NCI-H446 treated with DMSO at 0.1 percent for 48 hours (cell line): ENCODE measurements at regions not wholly inside any gene's neighbourhood (a gene's known extent, or its start where the extent isn't known, plus 50 kb on each side); places are given as distances from the start of the nearest gene placed in this dataset.

ENCODE experiments used
- DNase-seq: peaks from one replicate; lab custom pipeline; 2025; lab: John Stamatoyannopoulos, UW

GRCh38 chr14:101370593-101371569 lies 190.4 kb upstream of the DIO3 start:
- no peak for DNase-seq

GRCh38 chr14:101371799-101372793 lies 189.2 kb upstream of the DIO3 start:
- DNase-seq, result no peak

GRCh38 chr14:101372894-101373620 lies 188.2 kb upstream of the DIO3 start:
- DNase-seq, result no peak

GRCh38 chr14:101373690-101374295 lies 187.5 kb upstream of the DIO3 start:
- DNase-seq, result no peak

- DNase-seq, result no peak
Measured at GRCh38 chr14:101374373-101375338, 186.6 kb upstream of the DIO3 start.

- DNase-seq, result no peak
Measured at GRCh38 chr14:101377069-101377468, 184.2 kb upstream of the DIO3 start.

GRCh38 chr14:101379842-101380241 lies 181.5 kb upstream of the DIO3 start:
- DNase-seq, result no peak

- no peak for DNase-seq
Measured at GRCh38 chr14:101380512-101380911, 180.8 kb upstream of the DIO3 start.

- no peak for DNase-seq
Measured at GRCh38 chr14:101380940-101381339, 180.4 kb upstream of the DIO3 start.

- no peak for DNase-seq
Measured at GRCh38 chr14:101383737-101384338, 177.5 kb upstream of the DIO3 start.

GRCh38 chr14:101394374-101394773 lies 166.9 kb upstream of the DIO3 start:
- DNase-seq, result no peak

- no peak for DNase-seq
Measured at GRCh38 chr14:101395779-101396178, 165.5 kb upstream of the DIO3 start.

GRCh38 chr14:101397206-101397605 lies 164.1 kb upstream of the DIO3 start:
- no peak for DNase-seq

GRCh38 chr14:101398011-101398410 lies 163.3 kb upstream of the DIO3 start:
- no peak for DNase-seq

GRCh38 chr14:101399737-101400517 lies 161.4 kb upstream of the DIO3 start:
- DNase-seq, result no peak

GRCh38 chr14:101400830-101401229 lies 160.5 kb upstream of the DIO3 start:
- DNase-seq, result no peak

- no peak for DNase-seq
Measured at GRCh38 chr14:101402936-101403660, 158.2 kb upstream of the DIO3 start.

GRCh38 chr14:101404426-101405170 lies 156.7 kb upstream of the DIO3 start:
- DNase-seq, result no peak
